DMS153 (cell line): ENCODE measurements at regions not wholly inside any gene's neighbourhood (a gene's known extent, or its start where the extent isn't known, plus 50 kb on each side); places are given as distances from the start of the nearest gene placed in this dataset.
"Not testable (repeated sequence)": the region's sequence is repeated elsewhere in the genome, so short reads cannot be mapped to it uniquely, and the experiment has no call there.

Experiments used
- DNase-seq: peaks from one replicate; lab custom pipeline; 2025; lab: John Stamatoyannopoulos, UW

- no peak for DNase-seq
These were observed 189.2 kb upstream of the EPHA4 start for GRCh38 chr2:221761260-221761659.

- no peak for DNase-seq
These were observed 186.0 kb upstream of the EPHA4 start for GRCh38 chr2:221758076-221758475.

GRCh38 chr2:221753401-221753800 is 181.3 kb upstream of the EPHA4 start:
- DNase-seq = no peak

GRCh38 chr2:221752781-221753180 is 180.7 kb upstream of the EPHA4 start:
- no peak for DNase-seq

- no peak for DNase-seq
These were observed 178.2 kb upstream of the EPHA4 start for GRCh38 chr2:221750316-221750715.

GRCh38 chr2:221747289-221747972 is 175.3 kb upstream of the EPHA4 start:
- no peak for DNase-seq

GRCh38 chr2:221741496-221742211 is 169.6 kb upstream of the EPHA4 start:
- no peak for DNase-seq

GRCh38 chr2:221731432-221732145 is 159.5 kb upstream of the EPHA4 start:
- DNase-seq = no peak

GRCh38 chr2:221726894-221727513 is 154.9 kb upstream of the EPHA4 start:
- DNase-seq = no peak

GRCh38 chr2:221724631-221725203 is 152.6 kb upstream of the EPHA4 start:
- no peak for DNase-seq

GRCh38 chr2:221724117-221724516 is 152.0 kb upstream of the EPHA4 start:
- DNase-seq = not testable (repeated sequence)

GRCh38 chr2:221716426-221717303 is 144.6 kb upstream of the EPHA4 start:
- DNase-seq = peak; percentile 14

GRCh38 chr2:221715523-221716247 is 143.6 kb upstream of the EPHA4 start:
- no peak for DNase-seq

- DNase-seq = no peak
These were observed 138.6 kb upstream of the EPHA4 start for GRCh38 chr2:221710744-221711143.

- no peak for DNase-seq
These were observed 136.8 kb upstream of the EPHA4 start for GRCh38 chr2:221708902-221709301.

- DNase-seq = no peak
These were observed 133.2 kb upstream of the EPHA4 start for GRCh38 chr2:221705185-221705877.

- DNase-seq = no peak
These were observed 132.3 kb upstream of the EPHA4 start for GRCh38 chr2:221704442-221704841.

- no peak for DNase-seq
These were observed 121.3 kb upstream of the EPHA4 start for GRCh38 chr2:221693365-221693764.

- no peak for DNase-seq
These were observed 119.5 kb upstream of the EPHA4 start for GRCh38 chr2:221691571-221691970.

- DNase-seq = no peak
These were observed 117.0 kb upstream of the EPHA4 start for GRCh38 chr2:221689140-221689539.
